Coronary artery (tissue), 2 donors: ENCODE measurements at regions not wholly inside any gene's neighbourhood (a gene's known extent, or its start where the extent isn't known, plus 50 kb on each side); places are given as distances from the start of the nearest gene placed in this dataset.

Source experiments
- DNase-seq: peaks from one replicate; pipeline ENCODE4 v3.0.0-alpha.2; 2017; ENCODE audit warnings: low spot score
- H3K27ac ChIP-seq, 2 donors: fragments of 200-600 bp; sonication (generic); one replicate each; pipeline ENCODE4 v1.5.1; 2016 to 2019
- H3K4me3 ChIP-seq: fragments of 200-600 bp; sonication (generic); 2 replicates; pipeline ENCODE4 v1.5.1; 2016; ENCODE audit warnings: mild to moderate bottlenecking, moderate library complexity
- TF ChIP-seq, protein P1 (sequence below): fragments of 200-600 bp; sonication (generic); IDR thresholded peaks from one replicate; pipeline ENCODE4 v1.5.1; 2019; ENCODE audit warnings: antibody characterized with exemption

DNA sequence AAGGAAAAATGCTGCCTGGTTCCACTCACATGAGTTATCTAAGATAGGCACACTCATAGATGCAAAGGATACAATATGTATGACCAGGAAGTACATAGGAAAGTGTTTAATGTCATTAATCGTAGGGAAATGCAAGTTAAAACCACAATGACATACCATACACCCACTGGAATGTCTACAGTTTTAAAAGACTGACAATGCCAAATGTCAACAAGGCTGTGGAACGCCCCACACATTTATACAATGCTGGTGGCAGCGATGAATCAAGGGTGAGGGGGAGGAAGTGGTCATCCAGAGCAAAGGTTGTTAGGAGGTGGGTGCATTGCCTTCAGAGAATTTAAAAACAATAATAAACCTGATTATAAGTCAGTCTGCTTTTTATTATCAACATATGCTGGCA, 437.8 kb downstream of the ARHGEF28 start:
- TF ChIP-seq, protein P1, sequence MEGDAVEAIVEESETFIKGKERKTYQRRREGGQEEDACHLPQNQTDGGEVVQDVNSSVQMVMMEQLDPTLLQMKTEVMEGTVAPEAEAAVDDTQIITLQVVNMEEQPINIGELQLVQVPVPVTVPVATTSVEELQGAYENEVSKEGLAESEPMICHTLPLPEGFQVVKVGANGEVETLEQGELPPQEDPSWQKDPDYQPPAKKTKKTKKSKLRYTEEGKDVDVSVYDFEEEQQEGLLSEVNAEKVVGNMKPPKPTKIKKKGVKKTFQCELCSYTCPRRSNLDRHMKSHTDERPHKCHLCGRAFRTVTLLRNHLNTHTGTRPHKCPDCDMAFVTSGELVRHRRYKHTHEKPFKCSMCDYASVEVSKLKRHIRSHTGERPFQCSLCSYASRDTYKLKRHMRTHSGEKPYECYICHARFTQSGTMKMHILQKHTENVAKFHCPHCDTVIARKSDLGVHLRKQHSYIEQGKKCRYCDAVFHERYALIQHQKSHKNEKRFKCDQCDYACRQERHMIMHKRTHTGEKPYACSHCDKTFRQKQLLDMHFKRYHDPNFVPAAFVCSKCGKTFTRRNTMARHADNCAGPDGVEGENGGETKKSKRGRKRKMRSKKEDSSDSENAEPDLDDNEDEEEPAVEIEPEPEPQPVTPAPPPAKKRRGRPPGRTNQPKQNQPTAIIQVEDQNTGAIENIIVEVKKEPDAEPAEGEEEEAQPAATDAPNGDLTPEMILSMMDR = no peak
- Histone ChIP-seq H3K27ac (peak overlapping the region in 1 of 2 donors; percentile 23), H3K4me3 (no peak overlapping the region)
- no peak for DNase-seq

DNA sequence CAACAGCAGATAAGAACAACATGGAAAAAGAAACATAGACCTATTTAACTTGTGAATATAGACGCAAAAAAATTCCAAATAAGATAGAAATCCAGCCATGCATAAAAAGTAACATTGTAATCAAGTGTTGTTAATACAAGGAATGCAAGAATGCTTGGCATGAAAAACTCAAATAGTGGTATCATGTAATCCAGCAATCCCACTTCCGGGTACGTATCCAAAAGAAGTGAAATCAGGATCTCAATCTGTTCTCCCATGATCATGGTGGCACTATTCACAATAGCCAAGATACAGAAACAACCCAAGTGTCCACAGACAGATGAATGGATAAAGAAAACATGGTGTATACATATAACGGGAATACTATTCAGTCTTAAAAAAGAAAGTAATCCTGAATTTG, 437.4 kb downstream of the ARHGEF28 start:
- TF ChIP-seq, protein P1 = no peak
- DNase-seq = no peak

DNA sequence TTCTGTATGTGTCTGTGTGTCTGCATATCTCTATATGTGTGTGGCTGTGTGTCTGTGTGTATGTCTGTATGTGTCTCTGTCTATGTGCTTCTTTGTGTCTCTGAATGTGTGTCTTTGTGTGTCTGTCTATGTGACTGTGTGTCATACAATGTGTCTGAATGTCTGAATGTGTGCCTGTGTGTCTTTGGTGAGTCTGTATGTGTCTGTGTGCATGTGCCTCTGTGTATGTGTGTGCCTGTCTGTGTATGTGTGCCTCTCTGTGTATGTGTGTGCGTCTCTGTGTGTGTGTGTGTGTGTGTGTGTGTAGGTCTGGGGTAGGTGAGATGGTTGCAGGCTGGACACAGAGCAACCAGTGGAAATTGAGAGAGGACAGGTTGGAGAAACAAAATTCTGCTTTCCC, 435.3 kb downstream of the ARHGEF28 start:
- Histone ChIP-seq H3K27ac (peak overlapping the region in 1 of 2 donors; percentile 60), H3K4me3 (no peak overlapping the region)
- TF ChIP-seq, protein P1 = no peak
- no peak for DNase-seq

More for the DNA sequence above, 437.4 kb downstream of the ARHGEF28 start:
- H3K27ac ChIP-seq = peak overlapping the region in 1 of 2 donors; percentile 23
- peak overlapping the region; percentile 26 for H3K4me3 ChIP-seq

DNA sequence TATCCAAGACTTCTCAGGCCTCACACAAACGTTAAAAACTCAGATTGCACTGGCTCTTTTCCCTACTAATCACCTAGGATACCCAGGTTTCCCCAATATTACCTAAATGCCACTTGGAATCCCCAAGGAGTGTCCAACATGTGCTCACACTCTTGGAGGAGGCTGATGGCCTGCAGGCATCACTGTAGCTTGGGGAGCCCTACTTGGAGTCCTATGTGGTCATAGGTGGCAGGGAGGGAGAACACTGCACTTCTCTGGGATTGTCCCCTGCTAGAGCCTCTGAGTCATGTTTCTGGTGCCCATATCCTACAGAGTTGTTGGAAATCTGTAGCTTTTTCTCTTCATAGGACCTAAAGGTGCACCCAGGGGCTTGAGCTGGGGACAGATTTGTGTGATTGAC, 433.7 kb downstream of the ARHGEF28 start:
- Histone ChIP-seq H3K4me3 (no peak overlapping the region), H3K27ac (no peak overlapping the region)
- TF ChIP-seq, protein P1 = no peak
- no peak for DNase-seq

DNA sequence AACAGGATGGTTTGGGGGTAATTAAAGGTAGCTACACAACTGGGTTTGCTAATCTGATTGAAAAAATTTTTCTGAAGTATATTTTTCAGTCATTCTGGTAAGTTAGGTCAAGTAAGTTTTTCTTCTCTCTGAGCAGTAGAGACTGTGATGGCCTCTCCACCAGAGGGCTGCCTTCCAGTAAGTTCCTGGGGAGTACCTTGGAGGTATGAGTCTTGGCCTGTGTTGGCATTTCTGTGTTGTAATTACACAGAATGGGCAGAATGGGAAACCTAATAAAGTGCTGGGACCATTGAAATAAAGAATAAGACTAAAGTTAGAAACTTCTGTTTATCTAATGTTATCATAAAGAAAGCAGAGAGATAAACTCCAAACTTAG, 430.8 kb downstream of the ARHGEF28 start:
- H3K27ac ChIP-seq = peak overlapping the region in 1 of 2 donors; percentile 3
- no peak for DNase-seq
- TF ChIP-seq, protein P1 = no peak
- H3K4me3 ChIP-seq = no peak overlapping the region

DNA sequence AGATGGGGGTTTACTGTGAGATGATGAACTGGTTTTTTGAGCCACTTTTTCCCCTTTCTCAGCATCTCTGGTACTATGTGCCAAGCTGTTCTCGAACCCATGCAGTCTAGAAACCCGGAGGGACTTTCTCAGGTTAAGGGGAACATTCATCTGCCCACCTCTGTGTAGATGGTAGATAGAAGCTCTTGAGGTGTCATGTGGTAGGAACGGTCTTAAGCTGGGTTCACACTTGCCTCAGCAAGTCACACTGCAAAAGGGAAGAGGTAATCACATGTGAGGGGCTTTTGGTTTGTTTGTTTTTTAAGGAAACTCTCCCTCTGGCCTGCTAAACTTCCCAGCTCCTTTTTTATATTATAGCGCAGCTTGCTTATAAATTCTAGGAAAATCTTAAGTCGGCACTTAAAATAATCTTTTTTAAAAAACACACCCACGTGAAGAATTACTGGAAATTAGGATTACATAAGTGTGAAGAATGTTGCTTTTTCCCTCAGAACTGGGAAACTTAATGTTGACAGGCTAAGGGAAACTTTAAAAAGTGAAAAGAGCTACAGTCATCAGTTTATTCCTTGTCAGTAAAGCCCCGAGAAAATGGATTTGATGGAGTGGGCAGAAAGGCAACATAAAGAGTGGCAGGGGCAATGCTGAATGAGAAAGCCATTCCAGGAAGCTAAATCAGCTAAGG, 430.3 kb downstream of the ARHGEF28 start:
- Histone ChIP-seq H3K27ac (peak overlapping the region in 1 of 2 donors; percentile 13), H3K4me3 (no peak overlapping the region)
- no peak for DNase-seq
- TF ChIP-seq, protein P1 = no peak

DNA sequence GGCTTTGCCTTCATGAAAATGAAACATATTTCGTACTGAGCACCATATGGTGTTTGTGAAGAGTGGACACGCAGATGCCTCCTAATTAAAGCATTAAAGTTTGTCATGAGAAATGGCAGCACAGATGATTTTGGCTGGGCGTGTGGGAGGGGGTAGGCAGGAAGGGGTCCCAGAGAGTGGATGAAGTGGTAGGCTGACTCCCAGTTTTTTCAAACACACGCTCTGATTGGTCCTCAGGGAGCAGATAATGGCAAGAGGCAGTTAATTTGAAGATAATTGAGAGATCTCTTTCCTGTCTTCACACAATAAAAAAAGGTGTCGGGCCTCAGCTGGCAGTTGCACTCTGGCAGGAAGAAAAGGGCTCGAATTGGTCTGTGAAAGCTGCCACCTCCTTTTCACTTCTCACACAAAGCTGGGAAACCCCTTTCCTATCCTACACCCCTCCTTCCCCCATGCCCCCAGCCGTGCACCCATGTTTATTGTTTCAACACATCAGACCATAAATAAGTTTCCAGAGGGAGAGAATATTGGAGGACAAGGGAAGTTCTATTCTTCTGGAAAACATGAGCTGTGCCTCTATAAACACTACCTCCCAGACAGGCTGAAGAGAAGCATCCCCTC, 429.6 kb downstream of the ARHGEF28 start:
- TF ChIP-seq, protein P1 = no peak
- no peak for DNase-seq
- H3K27ac ChIP-seq = peak overlapping the region in 1 of 2 donors; percentile 13
- H3K4me3 ChIP-seq = no peak overlapping the region
